Adrenal gland (tissue), 9 donors: ENCODE measurements at regions not wholly inside any gene's neighbourhood (a gene's known extent, or its start where the extent isn't known, plus 50 kb on each side); places are given as distances from the start of the nearest gene placed in this dataset.

Experiments
- DNase-seq, 7 donors: peaks; one replicate each; pipeline ENCODE4 v3.0.0-alpha.2; 2019 to 2020
- H3K27ac ChIP-seq, 5 donors: fragments of 200-600 bp; sonication (generic) in 4 of 5; 1 replicate in 3 of 5; 2 replicates in 2 of 5; pipeline versions ENCODE4 v1.5.1 to v1.8.0; 2016 to 2020; ENCODE audit warnings: mild to moderate bottlenecking in 1 of 5
- H3K27me3 ChIP-seq: fragments of 200-600 bp; 2 replicates; pipeline ENCODE4 v1.8.0; 2021
- H3K36me3 ChIP-seq, 2 donors: fragments of 200-600 bp; replicated peaks in 1 of 2; 1 replicate in 1 of 2; 2 replicates in 1 of 2; pipeline versions ENCODE4 v1.5.1 to v1.8.0; 2018 to 2022
- H3K4me1 ChIP-seq, 2 donors: fragments of 200-600 bp; replicated peaks in 1 of 2; 1 replicate in 1 of 2; 2 replicates in 1 of 2; pipeline versions ENCODE4 v1.5.1 to v1.8.0; 2018 to 2021
- H3K4me3 ChIP-seq, 4 donors: fragments of 200-600 bp; sonication (generic) in 3 of 4; one replicate each; pipeline ENCODE4 v1.5.1; 2016 to 2018
- H3K9me3 ChIP-seq, 3 donors: fragments of 200-600 bp; sonication (generic) in 1 of 3; replicated peaks in 1 of 3; 1 replicate in 2 of 3; 2 replicates in 1 of 3; pipeline versions ENCODE4 v1.5.1 to v1.8.0; 2016 to 2021
- POLR2A ChIP-seq, 2 donors: fragments of 450-650 bp; IDR thresholded peaks; one replicate each; pipeline ENCODE4 v1.6.1; 2017; ENCODE audit warnings: antibody characterized with exemption in 2 of 2, mild to moderate bottlenecking in 2 of 2, moderate library complexity in 1 of 2
- WGBS, 4 donors: extraction: QIAGEN DNeasy Blood & Tissue Kit in 2 of 4; methylation state at CpG; one replicate each; pipeline versions ENCODE4 v1.1.5 to v1.1.7; 2013 to 2017; 5-methylcytosine and 5-hydroxymethylcytosine counted together
- intact Hi-C, 2 donors: fragments of 100-400 bp; cut with DNase I; formaldehyde crosslinking; loops; one replicate each; pipeline versions ENCODE4 v1.14.1 to v1.15.0; 2022 to 2023
- TF ChIP-seq, protein P1 (sequence below), 6 experiments: fragments of 450-650 bp in 4 of 6; fragments of 200-600 bp in 2 of 6; sonication (generic) in 1 of 6; IDR thresholded peaks; 1 replicate in 5 of 6; 2 replicates in 1 of 6; pipeline versions ENCODE4 v1.5.1 to v1.8.0; 2016 to 2021; ENCODE audit warnings: antibody characterized with exemption in 6 of 6, mild to moderate bottlenecking in 2 of 6, moderate library complexity in 1 of 6
- donor health status: healthy with polysubstance abuse.
- donor health status: Bipolar disorder and iron deficiency.
- donor health status: DM: yes; HTN: yes; CAD: no.
- donor health status: DM: no; HTN: no; CAD: no.
- donor health status: DM: no; HTN: no; CAD: no.

DNA sequence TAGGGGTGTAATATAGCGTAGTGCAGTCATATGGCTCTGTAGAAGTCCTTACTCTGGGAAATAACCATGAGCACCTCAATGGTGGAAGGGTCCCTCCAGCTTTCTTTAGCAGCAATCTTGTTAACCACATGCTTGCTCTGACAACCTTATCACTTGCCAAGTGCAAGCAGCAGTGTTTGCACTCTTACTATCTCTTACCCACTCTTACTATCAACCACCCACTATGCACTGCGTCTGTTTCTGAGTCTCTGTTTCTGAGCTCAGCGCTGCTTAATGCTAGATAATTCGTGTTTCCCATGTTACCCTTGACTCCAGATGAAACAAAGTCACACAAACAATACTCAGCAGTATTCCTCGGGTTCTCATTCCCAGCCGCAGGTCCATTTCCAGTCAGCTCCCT lies 433.7 kb upstream of the PFKP start:
- Histone ChIP-seq H3K27ac (no peak overlapping the region), H3K4me1 (no peaks in the 10 kb centered on the region), H3K36me3 (no peaks in the 10 kb centered on the region), H3K27me3 (no peaks in the 10 kb centered on the region), H3K9me3 (no peaks in the 10 kb centered on the region), H3K4me3 (no peak overlapping the region)
- intact Hi-C loops = no loop called here
- 58 to 75% (median 70%) methylated on average over 6 of the region's 6 CpGs for WGBS, 4 donors
- DNase-seq = no peak
- TF ChIP-seq, protein P1, sequence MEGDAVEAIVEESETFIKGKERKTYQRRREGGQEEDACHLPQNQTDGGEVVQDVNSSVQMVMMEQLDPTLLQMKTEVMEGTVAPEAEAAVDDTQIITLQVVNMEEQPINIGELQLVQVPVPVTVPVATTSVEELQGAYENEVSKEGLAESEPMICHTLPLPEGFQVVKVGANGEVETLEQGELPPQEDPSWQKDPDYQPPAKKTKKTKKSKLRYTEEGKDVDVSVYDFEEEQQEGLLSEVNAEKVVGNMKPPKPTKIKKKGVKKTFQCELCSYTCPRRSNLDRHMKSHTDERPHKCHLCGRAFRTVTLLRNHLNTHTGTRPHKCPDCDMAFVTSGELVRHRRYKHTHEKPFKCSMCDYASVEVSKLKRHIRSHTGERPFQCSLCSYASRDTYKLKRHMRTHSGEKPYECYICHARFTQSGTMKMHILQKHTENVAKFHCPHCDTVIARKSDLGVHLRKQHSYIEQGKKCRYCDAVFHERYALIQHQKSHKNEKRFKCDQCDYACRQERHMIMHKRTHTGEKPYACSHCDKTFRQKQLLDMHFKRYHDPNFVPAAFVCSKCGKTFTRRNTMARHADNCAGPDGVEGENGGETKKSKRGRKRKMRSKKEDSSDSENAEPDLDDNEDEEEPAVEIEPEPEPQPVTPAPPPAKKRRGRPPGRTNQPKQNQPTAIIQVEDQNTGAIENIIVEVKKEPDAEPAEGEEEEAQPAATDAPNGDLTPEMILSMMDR (IDR thresholded peaks at IDR 0.05) = no peak
- no peak for TF ChIP-seq POLR2A (IDR thresholded peaks at IDR 0.05)

DNA sequence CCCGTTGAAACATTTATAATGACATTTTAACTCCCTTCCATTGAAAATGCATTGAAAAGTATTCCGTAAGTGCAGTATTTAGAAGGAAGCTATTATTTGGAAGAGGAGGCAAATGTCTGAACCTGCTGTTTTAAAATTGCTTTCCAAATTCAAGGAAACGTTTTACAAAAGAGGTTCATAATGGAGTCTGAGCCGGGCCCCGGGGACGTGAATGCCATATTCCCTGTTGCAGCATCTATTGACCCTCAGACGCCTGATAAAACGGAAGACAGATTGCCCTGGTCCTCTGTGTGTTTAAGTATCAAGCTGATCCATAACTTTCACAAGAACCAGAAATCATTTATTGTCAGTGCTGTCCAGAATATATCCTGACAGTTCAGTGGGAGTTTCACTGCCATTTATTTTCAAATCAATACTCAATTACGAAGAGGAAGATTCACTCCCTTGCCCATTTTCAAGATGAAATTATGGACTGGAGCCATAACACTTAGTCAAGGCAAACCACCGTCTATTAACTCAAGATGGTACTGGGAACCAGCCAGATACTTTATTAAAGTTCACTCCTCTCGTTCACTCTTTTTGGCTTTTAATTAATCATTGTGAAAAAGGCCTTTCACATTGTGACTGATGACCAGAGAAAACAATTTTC lies 435.7 kb upstream of the PFKP start:
- H3K4me3 ChIP-seq = no peak overlapping the region
- 65 to 75% (median 68%) methylated on average over 11 of the region's 11 CpGs for WGBS, 4 donors

DNA sequence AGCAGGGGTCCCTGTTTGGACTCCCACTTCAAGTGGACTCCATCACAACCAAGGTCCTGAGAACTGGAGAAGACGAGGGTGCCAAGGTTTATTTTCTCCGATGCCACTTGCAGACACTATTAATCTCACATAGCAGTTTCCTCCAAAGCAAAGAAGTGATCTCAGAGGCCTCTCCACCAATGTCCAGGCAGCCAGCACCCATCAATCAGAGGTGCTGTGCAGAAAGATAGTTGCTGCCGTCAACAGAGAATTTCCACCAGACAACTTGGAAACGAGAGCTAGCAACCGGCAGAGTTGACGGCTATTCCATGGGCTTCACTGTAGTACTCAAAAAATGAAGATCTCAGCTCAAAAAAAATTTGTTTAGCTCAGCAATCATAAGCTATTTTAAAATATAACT lies 438.6 kb upstream of the PFKP start:
- TF ChIP-seq, protein P1 (IDR thresholded peaks at IDR 0.05) = no peak
- TF ChIP-seq POLR2A (IDR thresholded peaks at IDR 0.05) = no peak
- H3K36me3 ChIP-seq = no peaks in the 10 kb centered on the region
- WGBS, 4 donors = 42 to 64% (median 51%) methylated on average over 6 of the region's 6 CpGs
- DNase-seq = no peak
- intact Hi-C loops = no loop called here
- H3K9me3 ChIP-seq = no peaks in the 10 kb centered on the region
- H3K27me3 ChIP-seq = no peaks in the 10 kb centered on the region
- H3K4me1 ChIP-seq = no peaks in the 10 kb centered on the region
- H3K27ac ChIP-seq = no peak overlapping the region
- no peak overlapping the region for H3K4me3 ChIP-seq

More for the DNA sequence above, 435.7 kb upstream of the PFKP start:
- no peaks in the 10 kb centered on the region for H3K27me3 ChIP-seq
- no peaks in the 10 kb centered on the region for H3K36me3 ChIP-seq
- H3K27ac ChIP-seq = no peak overlapping the region
- DNase-seq = no peak
- H3K4me1 ChIP-seq = no peaks in the 10 kb centered on the region
- intact Hi-C loops = no loop called here
- TF ChIP-seq, protein P1 (IDR thresholded peaks at IDR 0.05) = no peak
- no peak for TF ChIP-seq POLR2A (IDR thresholded peaks at IDR 0.05)
- H3K9me3 ChIP-seq = no peaks in the 10 kb centered on the region

DNA sequence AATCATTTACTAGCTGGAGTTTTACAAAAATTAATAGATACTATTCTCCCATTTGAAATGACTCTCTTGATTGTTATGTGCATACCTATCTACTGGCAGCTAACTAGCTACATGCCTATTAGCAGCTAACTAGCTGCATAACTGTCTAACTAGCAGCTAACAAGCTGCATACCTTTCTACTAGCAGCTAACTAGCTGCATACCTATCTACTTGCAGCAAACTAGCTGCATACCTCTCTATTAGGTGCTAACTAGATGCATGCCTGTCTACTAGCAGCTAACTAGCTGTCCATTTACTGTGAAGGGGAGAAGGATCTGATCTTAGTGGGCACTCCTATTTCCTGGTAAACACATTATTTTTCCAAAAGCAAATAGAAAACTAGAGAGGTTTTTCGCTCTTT lies 439.4 kb upstream of the PFKP start:
- no peaks in the 10 kb centered on the region for H3K4me1 ChIP-seq
- WGBS, 4 donors = 40 to 84% (median 81%) methylated on average over 1 of the region's 1 CpG
- intact Hi-C loops = no loop called here
- DNase-seq = no peak
- no peak overlapping the region for H3K4me3 ChIP-seq
- no peaks in the 10 kb centered on the region for H3K9me3 ChIP-seq
- no peaks in the 10 kb centered on the region for H3K27me3 ChIP-seq
- H3K36me3 ChIP-seq = no peaks in the 10 kb centered on the region
- no peak overlapping the region for H3K27ac ChIP-seq
- TF ChIP-seq, protein P1 (IDR thresholded peaks at IDR 0.05) = no peak
- TF ChIP-seq POLR2A (IDR thresholded peaks at IDR 0.05) = no peak
